ENCODE measurements at regions not wholly inside any gene's neighbourhood (a gene's known extent, or its start where the extent isn't known, plus 50 kb on each side); places are given as distances from the start of the nearest gene placed in this dataset.
"Not testable (repeated sequence)": the region's sequence is repeated elsewhere in the genome, so short reads cannot be mapped to it uniquely, and the experiment has no call there.

DNA sequence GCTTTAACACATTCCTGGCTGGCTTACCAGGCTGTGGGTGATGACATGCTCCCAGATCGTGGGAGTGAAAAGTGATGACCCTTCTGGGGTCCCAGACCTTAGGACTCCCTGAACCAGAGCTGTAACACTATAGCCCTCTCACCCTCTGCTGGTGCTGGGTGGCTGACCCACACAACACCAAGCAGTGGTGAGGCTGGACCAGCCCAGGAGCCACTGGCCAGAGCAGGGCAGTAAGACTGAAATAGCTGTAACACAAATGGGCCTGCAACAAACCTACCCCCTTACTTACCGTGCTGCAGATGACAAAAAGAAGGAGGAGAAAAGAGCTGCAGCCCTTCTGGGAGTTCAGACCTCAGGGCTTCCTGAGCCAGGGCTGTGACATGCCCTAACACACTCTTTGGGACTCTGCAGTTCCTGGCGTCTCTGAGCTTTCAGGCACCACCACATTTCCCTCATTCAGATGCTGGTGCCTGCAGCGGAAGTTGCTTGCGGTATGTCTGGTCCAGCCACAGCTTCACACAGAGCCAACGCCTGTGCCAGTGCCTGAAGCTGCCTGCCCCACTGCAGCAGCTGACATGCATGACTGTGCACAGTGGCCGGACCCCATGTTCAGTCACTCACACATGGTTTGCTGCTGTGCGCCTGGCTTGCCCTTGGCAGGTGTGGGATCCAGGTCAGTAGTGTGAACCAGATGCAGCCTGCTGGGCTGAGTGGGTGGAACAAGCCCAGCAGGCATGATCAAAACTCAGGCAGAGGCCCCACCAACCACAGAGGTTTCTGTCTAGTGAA, 1247.4 kb downstream of the EFNA5 start:
- no peak for DNase-seq (ENCODE audit: low spot score)

DNA sequence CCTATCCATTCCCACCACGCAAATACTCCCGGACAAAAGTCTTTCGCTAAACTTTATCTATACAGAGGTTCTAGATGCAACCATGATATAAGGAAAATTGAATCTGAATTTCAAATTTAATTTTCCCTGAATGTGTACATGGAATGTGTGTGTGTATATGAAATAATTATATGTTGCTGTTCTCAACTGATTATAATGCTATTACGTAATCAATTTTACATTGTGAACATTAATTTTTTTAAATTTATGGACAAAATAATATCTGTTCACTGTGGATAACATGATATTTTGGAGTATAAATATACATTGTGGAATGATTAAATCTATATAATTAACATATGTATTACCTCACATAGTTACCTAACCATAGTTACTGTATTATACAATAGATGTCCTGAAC, 1250.6 kb downstream of the EFNA5 start:
- DNase-seq (ENCODE audit: low spot score) = no peak

DNA sequence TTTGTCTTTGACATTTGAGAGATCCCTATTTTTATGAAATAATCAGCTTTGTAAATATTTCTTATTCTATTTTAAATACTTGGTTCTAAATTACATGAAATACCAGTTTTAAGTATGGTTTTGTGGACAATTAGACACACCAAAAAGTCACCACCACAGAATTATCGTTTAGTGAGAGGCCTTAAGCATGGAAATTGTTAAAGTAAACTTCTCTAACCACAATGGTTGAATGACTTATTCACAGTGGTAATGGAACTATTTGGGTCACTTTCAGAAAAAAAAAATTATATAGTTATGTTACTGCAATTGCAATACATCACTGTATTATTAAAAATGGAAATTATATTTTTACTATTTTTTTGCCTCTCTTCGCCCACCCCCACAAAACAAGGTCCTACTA, 1252.5 kb downstream of the EFNA5 start:
- no peak for DNase-seq (ENCODE audit: low spot score)

DNA sequence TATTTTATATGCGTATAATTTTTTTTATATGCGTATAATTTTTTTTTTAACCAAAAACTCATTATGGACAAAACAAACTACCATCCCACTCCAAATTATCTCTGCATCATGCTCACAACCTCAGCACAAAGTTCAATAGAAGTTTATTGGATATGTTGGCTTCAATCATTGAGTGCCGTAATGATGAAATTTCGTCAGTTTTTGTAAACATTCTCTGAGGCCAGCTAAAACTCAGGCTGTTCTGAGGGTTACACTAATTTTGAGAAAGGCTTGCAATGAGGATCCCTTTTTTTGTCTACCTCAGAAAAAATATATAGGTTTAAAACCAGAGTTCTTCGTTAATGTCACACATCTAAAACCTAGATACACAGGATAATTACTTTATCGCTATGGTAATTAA, 1253.2 kb downstream of the EFNA5 start:
- no peak for DNase-seq (ENCODE audit: low spot score)

- no peak for DNase-seq (ENCODE audit: low spot score)
Observed at GRCh38 chr5:106417163-106417562, 1253.6 kb downstream of the EFNA5 start.

DNA sequence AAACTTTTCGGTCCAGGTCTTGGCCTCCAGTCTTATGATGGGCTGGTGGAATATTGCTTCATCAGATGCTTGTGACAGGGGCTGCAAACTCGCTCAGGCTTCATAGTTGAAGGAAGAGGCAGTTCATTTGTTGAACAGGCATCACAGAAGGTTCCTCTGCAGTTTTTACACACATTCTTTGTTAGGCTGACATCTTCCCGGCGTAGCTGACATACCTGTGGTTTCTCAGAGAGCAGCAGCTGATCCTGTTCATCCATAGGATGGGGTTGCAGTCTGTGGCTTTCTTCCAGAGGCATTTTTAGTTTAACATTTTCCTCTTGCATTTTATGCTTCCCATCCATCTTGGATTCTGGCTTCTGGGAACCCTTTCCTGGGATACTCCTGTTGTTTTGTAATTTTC, 1255.2 kb downstream of the EFNA5 start:
- DNase-seq (ENCODE audit: low spot score) = no peak

DNA sequence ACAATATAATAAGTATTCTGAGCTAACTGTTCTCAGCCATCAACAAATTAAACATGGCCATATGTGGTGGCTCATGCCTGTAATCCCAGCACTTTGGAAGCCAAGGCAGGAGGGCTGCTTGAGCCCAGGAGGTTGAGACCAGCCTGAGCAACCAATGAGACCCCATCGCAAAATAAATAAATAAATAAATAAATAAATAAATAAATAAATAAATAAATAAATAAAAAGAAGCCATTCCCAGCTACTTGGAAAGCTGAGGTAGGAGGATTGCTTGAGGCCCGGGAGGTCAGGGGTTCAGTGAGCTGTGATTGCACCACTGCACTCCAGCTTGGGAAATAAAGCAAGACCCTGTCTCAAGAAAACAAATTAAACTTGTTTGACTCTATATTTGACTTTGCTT, 1256.4 kb downstream of the EFNA5 start:
- no peak for DNase-seq (ENCODE audit: low spot score)

- no peak for DNase-seq (ENCODE audit: low spot score)
Observed at GRCh38 chr5:106412606-106413005, 1258.1 kb downstream of the EFNA5 start.

DNA sequence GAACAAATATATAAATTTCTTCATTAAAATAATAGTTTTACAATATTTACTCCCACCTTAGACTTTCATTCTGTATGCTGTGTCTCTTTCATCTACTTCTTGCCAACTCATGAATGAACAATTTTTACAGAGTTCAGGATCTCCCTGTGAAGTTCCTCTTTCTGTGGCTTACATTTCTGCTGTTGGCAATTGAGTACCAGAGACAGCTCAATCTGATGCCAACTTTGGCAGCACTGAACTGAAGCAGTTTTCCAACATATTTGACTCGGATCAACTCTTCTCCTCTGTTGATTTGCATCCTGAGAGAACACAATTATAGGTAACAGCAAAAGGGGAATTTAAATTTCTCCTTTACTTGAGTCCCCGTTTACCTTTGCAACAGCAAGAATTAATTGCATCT, 1262.2 kb downstream of the EFNA5 start:
- DNase-seq (ENCODE audit: low spot score) = no peak

DNA sequence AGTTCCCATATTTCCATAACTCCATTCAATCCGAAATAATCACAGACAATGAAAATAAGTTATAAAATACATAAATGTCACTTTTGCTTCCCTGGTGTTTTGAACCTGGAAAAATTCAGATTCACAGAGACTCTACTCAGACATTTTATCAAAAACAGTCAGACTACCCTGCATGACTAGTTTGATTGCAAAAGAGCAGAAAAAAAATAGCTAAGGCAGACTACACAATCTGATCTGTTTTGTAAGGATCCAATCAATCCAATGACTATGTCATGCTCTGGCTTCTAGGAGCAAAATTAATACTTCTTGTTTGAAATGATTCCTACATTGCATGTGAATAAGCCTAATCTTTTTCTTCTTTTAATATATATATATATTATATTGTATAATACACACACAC, 1262.6 kb downstream of the EFNA5 start:
- DNase-seq (ENCODE audit: low spot score) = no peak

DNA sequence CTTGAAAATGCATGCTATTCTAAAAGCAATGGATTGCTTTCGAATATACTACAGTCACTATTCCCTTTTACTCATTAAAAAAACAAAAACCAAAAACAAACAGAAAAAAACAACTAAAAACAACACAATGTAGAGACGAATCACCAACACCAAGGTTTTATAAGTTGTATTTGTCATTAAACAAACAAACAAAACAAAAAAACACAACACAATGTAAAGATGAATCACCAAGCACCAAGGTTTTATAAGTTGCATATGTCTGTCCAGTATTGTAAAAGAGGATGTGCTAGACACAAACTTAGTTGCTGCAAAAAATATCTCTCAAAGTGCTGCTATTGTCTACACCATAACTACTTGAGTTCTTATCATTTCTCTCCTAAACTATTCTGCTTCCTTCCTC, 1269.2 kb downstream of the EFNA5 start:
- DNase-seq (ENCODE audit: low spot score) = no peak

DNA sequence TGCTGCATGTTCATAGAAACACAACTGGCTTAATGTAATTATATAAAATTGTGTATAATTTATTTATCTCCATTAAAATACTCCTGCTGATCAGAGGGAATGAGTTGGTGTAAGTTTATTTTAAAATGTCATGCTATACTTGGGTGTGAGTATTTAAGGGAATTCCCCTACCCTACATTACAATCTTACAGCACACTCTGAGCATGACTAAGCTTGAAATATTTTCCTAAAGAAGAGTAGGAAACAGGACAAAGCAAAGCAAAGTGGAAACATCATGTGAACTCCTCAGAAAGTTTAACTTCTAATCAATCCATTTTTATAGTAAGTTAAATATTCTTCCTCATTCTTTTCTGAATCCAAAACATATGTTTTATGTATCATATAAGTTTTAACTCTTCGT, 1271.3 kb downstream of the EFNA5 start:
- DNase-seq (ENCODE audit: low spot score) = no peak

DNA sequence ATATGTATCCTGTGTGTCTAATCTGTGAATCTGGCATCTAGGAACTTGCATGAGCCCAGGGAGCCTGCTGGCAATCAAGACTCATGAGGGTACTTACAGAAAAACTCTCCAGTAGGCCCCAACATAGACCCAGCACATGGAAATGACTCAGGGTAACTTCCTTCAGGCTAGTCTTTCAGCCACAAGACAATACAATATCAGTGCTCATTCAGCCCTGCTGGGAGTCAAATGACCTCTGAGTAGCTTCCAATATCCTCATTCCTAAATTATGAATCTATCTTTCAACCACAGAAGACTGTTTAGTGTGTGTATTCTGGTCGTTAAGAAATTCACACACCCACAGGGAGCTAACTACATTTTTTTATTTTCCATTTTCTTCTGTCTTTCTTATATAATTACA, 1273.0 kb downstream of the EFNA5 start:
- DNase-seq (ENCODE audit: low spot score) = no peak

GRCh38 chr5:106393276-106393675, 1277.5 kb downstream of the EFNA5 start:
- no peak for DNase-seq (ENCODE audit: low spot score)

- no peak for DNase-seq (ENCODE audit: low spot score)
Observed at GRCh38 chr5:106392766-106393165, 1278.0 kb downstream of the EFNA5 start.

DNA sequence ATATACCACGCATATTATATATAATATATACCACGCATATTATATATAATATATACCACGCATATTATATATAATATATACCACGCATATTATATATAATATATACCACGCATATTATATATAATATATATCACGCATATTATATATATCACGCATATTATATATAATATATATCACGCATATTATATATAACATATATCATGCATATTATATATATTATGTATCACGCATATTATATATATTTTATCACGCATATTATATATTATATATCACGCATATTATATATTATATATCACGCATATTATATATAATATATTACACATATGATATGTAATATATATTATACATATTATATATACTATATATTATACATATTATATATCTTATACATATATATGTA, 1283.0 kb downstream of the EFNA5 start:
- DNase-seq (ENCODE audit: low spot score) = not testable (repeated sequence)

DNA sequence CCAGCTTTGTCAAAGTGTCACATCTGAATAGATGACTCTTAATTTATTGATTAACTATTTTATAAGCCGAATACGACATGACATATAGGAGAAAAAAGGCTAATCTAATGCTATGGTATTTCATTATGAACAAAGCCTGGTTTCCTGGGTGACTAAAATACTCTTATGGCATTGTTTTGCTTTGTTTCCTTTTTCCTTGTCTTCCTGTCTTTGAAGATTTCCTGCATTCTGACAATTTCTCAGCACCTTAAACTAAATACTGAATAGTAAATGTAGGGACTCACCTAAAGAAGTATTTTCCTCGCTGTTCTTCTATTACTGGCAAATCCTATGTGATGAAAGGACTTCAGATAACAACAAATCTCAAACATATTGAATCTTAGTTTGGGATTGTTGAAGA, 1284.5 kb downstream of the EFNA5 start:
- DNase-seq (ENCODE audit: low spot score) = no peak

GRCh38 chr5:106380736-106381135, 1290.0 kb downstream of the EFNA5 start:
- no peak for DNase-seq (ENCODE audit: low spot score)

- no peak for DNase-seq (ENCODE audit: low spot score)
Observed at GRCh38 chr5:106376522-106376921, 1294.2 kb downstream of the EFNA5 start.

- DNase-seq (ENCODE audit: low spot score) = no peak
Observed at GRCh38 chr5:106374956-106375355, 1295.8 kb downstream of the EFNA5 start.

GRCh38 chr5:106368021-106368420, 1302.7 kb downstream of the EFNA5 start:
- no peak for DNase-seq (ENCODE audit: low spot score)

DNA sequence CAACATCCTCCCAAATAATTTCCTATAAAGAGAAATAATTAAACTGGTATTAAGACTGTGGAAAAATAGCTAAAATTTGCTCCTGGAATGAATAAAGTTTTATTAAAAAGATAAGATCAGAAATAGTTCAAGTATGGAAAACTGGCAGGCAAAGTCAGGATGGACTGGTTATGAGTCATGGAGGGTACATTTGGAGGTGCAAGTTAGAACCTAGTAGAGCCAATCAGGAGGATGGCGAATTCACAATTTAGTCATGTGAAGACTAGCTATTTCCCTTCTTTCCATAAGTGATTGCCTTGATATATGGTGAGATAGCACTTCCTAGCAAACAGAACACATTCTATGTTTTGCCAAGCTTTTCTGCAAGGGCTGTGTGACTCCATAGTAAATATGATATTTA, 1303.5 kb downstream of the EFNA5 start:
- DNase-seq (ENCODE audit: low spot score) = no peak

DNA sequence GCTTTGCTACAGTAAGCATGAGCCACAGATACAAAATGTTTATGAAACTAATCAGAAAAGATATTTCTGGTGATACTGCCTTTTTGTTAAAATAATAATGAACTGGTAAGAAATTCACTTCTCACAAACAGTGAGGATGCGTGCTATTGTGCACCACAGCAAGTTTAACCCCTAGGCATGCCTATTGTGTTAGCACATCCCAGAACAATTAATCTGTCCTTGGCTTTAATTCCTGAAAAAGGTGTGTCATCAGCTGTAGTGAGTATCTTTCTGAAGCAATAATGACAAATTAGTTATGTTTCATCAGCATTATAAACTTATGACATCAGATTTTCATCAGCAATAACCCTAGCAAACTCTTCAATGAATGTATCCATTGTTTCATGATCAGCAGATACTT, 1307.2 kb downstream of the EFNA5 start:
- DNase-seq (ENCODE audit: low spot score) = no peak

- no peak for DNase-seq (ENCODE audit: low spot score)
Observed at GRCh38 chr5:106361905-106362304, 1308.8 kb downstream of the EFNA5 start.

Data from ecto neural progenitor cell (in vitro differentiated cells).